GM10248 (cell line): ENCODE measurements at regions not wholly inside any gene's neighbourhood (a gene's known extent, or its start where the extent isn't known, plus 50 kb on each side); places are given as distances from the start of the nearest gene placed in this dataset.

Experiments used
- CTCF ChIA-PET: fragments of 300-600 bp; sonication (Branson Sonifier 250); formaldehyde crosslinking; extraction: SDS; loops from one replicate; lab custom pipeline; 2021; ENCODE audit warnings: antibody characterized with exemption; lab: Yijun Ruan, JAX
- POLR2A ChIA-PET: fragments of 350-650 bp; sonication (Branson Sonifier 250); formaldehyde crosslinking; extraction: SDS; loops from one replicate; lab custom pipeline; 2020; ENCODE audit warnings: antibody characterized with exemption; lab: Yijun Ruan, JAX
- DNase-seq: peaks from one replicate; pipeline ENCODE4 v3.0.0; 2012; ENCODE audit errors: extremely low spot score
- CTCF ChIP-seq: IDR thresholded peaks from 2 replicates; pipeline ENCODE4 v1.5.1; 2012; ENCODE audit warnings: mild to moderate bottlenecking, low read depth; ENCODE audit errors: extremely low read depth, missing control alignments, control extremely low read depth

GRCh38 chr11:130772266-130773227, 143.7 kb downstream of the SNX19 start:
- TF ChIP-seq CTCF: no peak
- ChIA-PET CTCF (interaction anchor here (1.2 kb wide), 1 partner anchor 90 kb away, joined by 3 read pairs; no protein-coding TSS in a partner anchor), POLR2A (no interaction called here)
- no peak for DNase-seq

GRCh38 chr11:130773244-130773820, 142.9 kb downstream of the SNX19 start:
- no peak for TF ChIP-seq CTCF
- POLR2A ChIA-PET: no interaction called here
- no peak for DNase-seq
- CTCF ChIA-PET: interaction anchor here (1.3 kb wide), 1 partner anchor 30 kb away, joined by 3 read pairs; no protein-coding TSS in a partner anchor

- CTCF ChIA-PET: interaction anchor here (1.3 kb wide), 1 partner anchor 31 kb away, joined by 3 read pairs; no protein-coding TSS in a partner anchor
- no peak for DNase-seq
- no peak for TF ChIP-seq CTCF
- POLR2A ChIA-PET: no interaction called here
Observed at GRCh38 chr11:130774703-130775102, 141.6 kb downstream of the SNX19 start.

GRCh38 chr11:130775306-130776060, 140.8 kb downstream of the SNX19 start:
- ChIA-PET POLR2A (no interaction called here), CTCF (no interaction called here)
- DNase-seq: no peak
- no peak for TF ChIP-seq CTCF

- ChIA-PET POLR2A (no interaction called here), CTCF (no interaction called here)
- no peak for DNase-seq
- no peak for TF ChIP-seq CTCF
Observed at GRCh38 chr11:130776061-130776419, 140.2 kb downstream of the SNX19 start.

- TF ChIP-seq CTCF: no peak
- DNase-seq: no peak
- ChIA-PET POLR2A (no interaction called here), CTCF (no interaction called here)
Observed at GRCh38 chr11:130778026-130778425, 138.3 kb downstream of the SNX19 start.
